Fibroblast of mammary gland (primary cell): ENCODE measurements at regions not wholly inside any gene's neighbourhood (a gene's known extent, or its start where the extent isn't known, plus 50 kb on each side); places are given as distances from the start of the nearest gene placed in this dataset.
"Not testable (repeated sequence)": the region's sequence is repeated elsewhere in the genome, so short reads cannot be mapped to it uniquely, and the experiment has no call there.

Experiments used
- DNase-seq: peaks from one replicate; pipeline ENCODE4 v3.0.0-alpha.2; 2010; ENCODE audit warnings: low read depth
- H3K4me3 ChIP-seq: 2 replicates; pipeline ENCODE4 v1.5.1; 2011; ENCODE audit warnings: low read depth, mild to moderate bottlenecking, low read length, moderate library complexity; ENCODE audit not compliant: control insufficient read depth
- TF ChIP-seq, protein P1 (sequence below): conservative IDR thresholded peaks from 2 replicates; pipeline ENCODE4 v1.5.1; 2011; ENCODE audit warnings: low read depth, low read length, inconsistent platforms; ENCODE audit not compliant: control insufficient read depth, insufficient read depth

DNA sequence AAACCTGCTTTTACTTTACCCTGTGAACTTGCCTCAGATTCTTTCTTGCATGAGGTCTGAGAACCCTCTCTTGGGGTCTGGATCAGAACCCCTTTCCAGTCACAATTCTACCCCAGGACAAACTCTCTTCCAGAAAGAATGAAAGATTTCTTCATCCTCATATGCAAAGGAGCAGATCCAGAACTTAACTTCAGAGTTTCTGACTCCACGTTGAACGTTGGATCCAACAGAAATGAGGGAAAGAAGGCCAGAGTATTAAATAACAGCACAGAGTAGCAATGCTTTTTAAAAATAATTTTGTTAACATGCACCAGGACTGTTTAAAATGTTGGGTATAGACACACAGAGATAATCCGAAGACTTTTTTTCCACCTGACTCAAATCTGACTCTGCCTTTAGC lies 632.9 kb upstream of the AUTS2 start:
- DNase-seq = no peak
- H3K4me3 ChIP-seq = no peak overlapping the region
- TF ChIP-seq, protein P1, sequence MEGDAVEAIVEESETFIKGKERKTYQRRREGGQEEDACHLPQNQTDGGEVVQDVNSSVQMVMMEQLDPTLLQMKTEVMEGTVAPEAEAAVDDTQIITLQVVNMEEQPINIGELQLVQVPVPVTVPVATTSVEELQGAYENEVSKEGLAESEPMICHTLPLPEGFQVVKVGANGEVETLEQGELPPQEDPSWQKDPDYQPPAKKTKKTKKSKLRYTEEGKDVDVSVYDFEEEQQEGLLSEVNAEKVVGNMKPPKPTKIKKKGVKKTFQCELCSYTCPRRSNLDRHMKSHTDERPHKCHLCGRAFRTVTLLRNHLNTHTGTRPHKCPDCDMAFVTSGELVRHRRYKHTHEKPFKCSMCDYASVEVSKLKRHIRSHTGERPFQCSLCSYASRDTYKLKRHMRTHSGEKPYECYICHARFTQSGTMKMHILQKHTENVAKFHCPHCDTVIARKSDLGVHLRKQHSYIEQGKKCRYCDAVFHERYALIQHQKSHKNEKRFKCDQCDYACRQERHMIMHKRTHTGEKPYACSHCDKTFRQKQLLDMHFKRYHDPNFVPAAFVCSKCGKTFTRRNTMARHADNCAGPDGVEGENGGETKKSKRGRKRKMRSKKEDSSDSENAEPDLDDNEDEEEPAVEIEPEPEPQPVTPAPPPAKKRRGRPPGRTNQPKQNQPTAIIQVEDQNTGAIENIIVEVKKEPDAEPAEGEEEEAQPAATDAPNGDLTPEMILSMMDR = no peak

DNA sequence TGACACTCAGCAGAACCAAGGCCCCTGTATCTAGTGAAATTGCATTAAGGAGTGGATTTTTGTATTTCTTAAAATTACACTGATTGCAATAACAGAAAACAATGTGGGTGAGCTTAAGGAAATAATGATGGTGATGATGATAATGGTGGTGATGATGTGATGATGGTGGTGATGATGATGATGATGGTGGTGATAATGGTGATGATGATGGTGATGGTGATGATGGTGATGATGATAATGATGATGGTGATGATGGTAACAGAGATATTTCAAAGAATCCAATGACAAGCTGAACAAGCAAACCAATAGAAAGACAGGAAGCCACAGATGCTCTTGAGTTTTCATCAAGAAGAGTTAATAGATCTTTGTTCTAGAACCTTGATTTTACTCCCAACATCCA lies 630.7 kb upstream of the AUTS2 start:
- TF ChIP-seq, protein P1 = no peak

DNA sequence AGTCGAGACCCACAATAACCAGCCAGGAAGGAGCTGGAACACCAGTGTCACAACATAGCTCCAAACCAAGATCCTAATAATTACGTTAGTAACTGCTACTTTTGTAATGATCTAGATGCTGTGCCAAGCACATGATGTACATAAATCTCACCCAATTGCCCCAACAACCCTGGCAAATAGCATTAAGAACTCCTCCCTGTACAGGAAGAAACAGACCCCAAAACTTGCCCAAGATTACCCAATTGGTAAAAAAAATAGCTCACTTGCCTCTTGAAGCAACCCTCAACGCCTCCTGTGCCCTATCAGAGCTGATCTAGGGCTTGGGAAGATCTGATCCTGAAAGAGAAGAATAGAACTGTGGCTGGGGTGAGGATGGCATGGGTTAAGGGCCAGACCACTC lies 628.7 kb upstream of the AUTS2 start:
- no peak overlapping the region for H3K4me3 ChIP-seq

More for the DNA sequence above, 630.7 kb upstream of the AUTS2 start:
- H3K4me3 ChIP-seq = no peak overlapping the region
- no peak for DNase-seq

DNA sequence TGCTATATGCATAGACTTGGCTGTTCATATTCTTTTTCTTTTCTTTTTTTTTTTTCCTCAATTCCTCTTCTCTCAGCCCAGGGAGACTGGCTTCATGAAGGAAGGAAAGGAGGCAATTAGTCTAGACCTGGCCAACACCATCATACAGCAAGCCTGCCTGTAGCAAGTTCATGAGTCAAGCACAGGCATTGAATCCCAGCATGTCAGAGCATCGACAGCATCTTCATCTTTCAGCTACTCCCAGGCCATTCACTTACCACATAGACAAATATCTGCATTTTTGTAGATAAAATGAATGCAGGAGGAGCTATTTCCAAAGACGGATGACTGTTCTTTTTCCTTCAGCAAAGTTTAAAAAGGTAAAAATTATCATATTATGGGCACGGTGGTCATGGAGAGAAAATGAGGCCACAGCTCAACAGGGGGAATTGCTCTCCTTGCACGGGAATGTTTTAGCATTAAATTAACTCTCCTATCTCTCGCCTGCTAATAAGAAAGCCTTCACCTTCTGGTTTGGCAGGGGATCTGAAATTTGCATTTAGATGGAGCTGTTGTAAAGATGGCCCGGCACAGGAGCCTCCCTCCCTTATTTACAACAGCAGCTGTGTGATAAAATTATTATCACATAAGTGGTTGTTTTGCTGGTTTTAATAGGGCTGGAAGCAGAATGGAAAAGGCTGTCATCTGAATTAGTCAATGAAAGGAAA lies 626.5 kb upstream of the AUTS2 start:
- TF ChIP-seq, protein P1 = no peak
- DNase-seq = no peak
- no peak overlapping the region for H3K4me3 ChIP-seq

More for the DNA sequence above, 628.7 kb upstream of the AUTS2 start:
- TF ChIP-seq, protein P1 = no peak
- no peak for DNase-seq

DNA sequence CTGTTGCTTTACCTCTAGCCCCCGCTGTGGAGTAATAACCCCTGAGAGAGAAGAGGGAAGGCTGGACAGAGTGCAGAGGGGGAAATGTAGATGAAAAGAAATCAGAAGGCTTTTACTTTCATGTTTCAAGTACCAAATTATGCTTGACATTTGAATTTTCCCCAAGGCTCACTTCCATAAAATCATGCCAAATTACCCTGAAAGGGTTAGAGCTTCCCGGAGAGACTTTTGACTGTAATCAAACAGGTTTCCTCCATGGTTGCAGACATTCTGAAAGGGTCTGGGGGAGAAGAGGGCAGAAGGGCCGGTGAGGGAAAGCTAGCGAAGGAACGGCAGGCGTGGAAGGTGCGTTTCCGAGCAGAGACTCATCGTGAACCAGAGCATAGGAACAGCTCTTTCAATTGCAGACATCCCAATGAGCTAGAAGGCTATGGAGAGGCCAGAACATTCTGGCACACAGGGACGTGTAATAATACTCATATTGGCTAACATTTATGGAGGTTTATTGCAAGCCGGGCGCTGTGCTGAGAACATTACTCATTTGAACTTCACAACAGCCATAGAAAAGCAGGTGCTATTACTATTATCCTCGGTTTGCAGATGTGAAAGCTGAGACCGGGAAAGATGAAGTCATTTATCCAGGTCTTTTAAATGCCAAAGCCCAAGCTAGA lies 620.8 kb upstream of the AUTS2 start:
- peak; percentile 44 for DNase-seq
- no peak overlapping the region for H3K4me3 ChIP-seq
- TF ChIP-seq, protein P1 = no peak

DNA sequence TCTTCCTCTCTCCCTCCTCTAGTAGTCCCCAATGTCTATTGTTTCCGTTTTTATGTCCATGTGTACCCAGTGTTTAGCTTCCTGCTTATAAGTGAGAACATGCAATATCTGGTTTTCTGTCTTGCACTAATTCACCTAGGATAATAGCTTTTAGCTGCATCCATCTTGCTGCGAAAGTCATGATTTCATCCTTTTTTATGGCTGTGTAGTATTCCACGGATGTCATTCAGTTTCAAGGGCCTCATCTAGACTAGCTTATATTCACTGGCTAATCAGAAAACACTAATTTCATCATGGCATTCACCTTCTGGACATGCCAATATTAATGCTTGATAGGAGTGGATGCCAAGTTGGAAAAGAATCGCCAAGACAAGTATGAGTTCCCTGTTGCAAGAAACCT lies 619.6 kb upstream of the AUTS2 start:
- TF ChIP-seq, protein P1 = no peak
- DNase-seq = no peak
- no peak overlapping the region for H3K4me3 ChIP-seq

DNA sequence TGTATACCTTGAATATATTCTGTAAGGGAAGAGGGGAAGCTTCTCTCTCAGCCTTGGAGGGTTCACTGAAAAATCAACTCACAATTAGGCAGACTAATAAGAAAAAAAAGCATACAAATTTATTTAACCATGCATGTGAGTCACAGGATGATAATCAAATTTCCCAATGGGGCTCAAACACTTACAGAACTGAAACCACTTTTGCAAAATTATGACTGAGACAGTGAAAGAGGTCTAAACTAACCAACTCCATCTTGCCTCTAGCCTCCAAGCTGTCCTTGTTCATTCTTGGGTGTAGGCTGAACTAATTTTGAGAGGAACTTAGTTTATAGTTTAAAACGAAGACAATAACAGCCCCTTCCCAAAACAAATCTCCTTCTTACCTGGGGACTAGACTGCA lies 618.3 kb upstream of the AUTS2 start:
- DNase-seq = peak; percentile 78
- H3K4me3 ChIP-seq = no peak overlapping the region
- TF ChIP-seq, protein P1 = no peak

DNA sequence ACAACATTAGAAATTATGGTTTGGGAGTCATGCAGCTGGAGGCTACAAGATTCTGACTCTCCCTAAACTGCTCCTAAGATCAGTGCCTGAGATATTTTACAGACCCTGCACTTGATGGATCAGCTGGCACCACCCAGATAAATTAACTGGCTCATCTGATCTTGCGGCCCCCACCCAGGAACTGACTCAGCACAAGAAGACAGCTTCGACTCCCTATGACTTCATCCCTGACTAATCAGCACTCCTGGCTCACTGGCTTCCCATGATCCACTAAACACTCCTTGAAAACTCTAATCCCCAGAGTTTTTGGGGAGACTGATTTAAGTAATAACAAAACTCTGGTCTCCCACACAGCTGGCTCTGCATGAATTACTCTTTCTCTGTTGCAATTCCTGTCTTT lies 617.8 kb upstream of the AUTS2 start:
- not testable (repeated sequence) for H3K4me3 ChIP-seq
- DNase-seq = peak; percentile 93
